H9 (cell line): ENCODE measurements at regions not wholly inside any gene's neighbourhood (a gene's known extent, or its start where the extent isn't known, plus 50 kb on each side); places are given as distances from the start of the nearest gene placed in this dataset.

ENCODE experiments used
- DNase-seq: peaks from one replicate; pipeline ENCODE4 v3.0.0-alpha.2; 2017
- H2AFZ ChIP-seq: one replicate; pipeline ENCODE4 v1.6.1; 2013; ENCODE audit warnings: mild to moderate bottlenecking, low read length, control low read depth, moderate library complexity
- H2AK5ac ChIP-seq: 2 replicates; pipeline ENCODE4 v1.6.1; 2013; ENCODE audit warnings: low read length, control low read depth, mixed read lengths; ENCODE audit not compliant: insufficient read length
- H2BK120ac ChIP-seq: one replicate; pipeline ENCODE4 v1.6.1; 2013; ENCODE audit warnings: low read depth, mild to moderate bottlenecking, low read length, control low read depth, inconsistent platforms; ENCODE audit not compliant: poor library complexity, severe bottlenecking
- H2BK12ac ChIP-seq: 2 replicates; pipeline ENCODE4 v1.6.1; 2013; ENCODE audit warnings: low read length, control low read depth, mixed read lengths, low read depth; ENCODE audit not compliant: insufficient read length
- H2BK15ac ChIP-seq: 2 replicates; pipeline ENCODE4 v1.6.1; 2013; ENCODE audit warnings: low read depth, low read length, control low read depth
- H2BK20ac ChIP-seq: one replicate; pipeline ENCODE4 v1.6.1; 2013; ENCODE audit warnings: low read depth, mild to moderate bottlenecking, low read length, control low read depth, inconsistent platforms; ENCODE audit not compliant: poor library complexity, severe bottlenecking
- H2BK5ac ChIP-seq: 2 replicates; pipeline ENCODE4 v1.6.1; 2013; ENCODE audit warnings: low read length, control low read depth, mixed read lengths; ENCODE audit not compliant: insufficient read length
- H3K14ac ChIP-seq: 2 replicates; pipeline ENCODE4 v1.6.1; 2013; ENCODE audit warnings: low read length, control low read depth; ENCODE audit not compliant: insufficient read depth
- H3K18ac ChIP-seq: 2 replicates; pipeline ENCODE4 v1.6.1; 2013; ENCODE audit warnings: low read depth, mild to moderate bottlenecking, mixed read lengths, low read length, control low read depth; ENCODE audit not compliant: insufficient read length
- H3K23ac ChIP-seq: 2 replicates; pipeline ENCODE4 v1.6.1; 2013; ENCODE audit warnings: low read length, control low read depth, mixed read lengths, low read depth; ENCODE audit not compliant: insufficient read length
- H3K23me2 ChIP-seq: 2 replicates; pipeline ENCODE4 v1.6.1; 2013; ENCODE audit warnings: low read depth, mild to moderate bottlenecking, mixed read lengths, low read length, control low read depth; ENCODE audit not compliant: insufficient read length, poor library complexity, severe bottlenecking
- H3K27ac ChIP-seq: 2 replicates; pipeline ENCODE4 v1.5.1; 2013; ENCODE audit warnings: low read length, control low read depth, mixed read lengths, low read depth; ENCODE audit not compliant: insufficient read length
- H3K27me3 ChIP-seq: 2 replicates; pipeline ENCODE4 v1.6.1; 2013; ENCODE audit warnings: low read length, control low read depth, inconsistent platforms; ENCODE audit not compliant: insufficient read depth
- H3K4ac ChIP-seq: 2 replicates; pipeline ENCODE4 v1.6.1; 2013; ENCODE audit warnings: low read depth, mild to moderate bottlenecking, control low read depth, inconsistent platforms, low read length, moderate library complexity
- H3K4me1 ChIP-seq: 2 replicates; pipeline ENCODE4 v1.6.1; 2013; ENCODE audit warnings: low read length, control low read depth, inconsistent platforms; ENCODE audit not compliant: insufficient read depth
- H3K4me2 ChIP-seq: 2 replicates; pipeline ENCODE4 v1.6.1; 2013; ENCODE audit warnings: low read length, control low read depth, mixed read lengths; ENCODE audit not compliant: insufficient read length, insufficient read depth
- H3K56ac ChIP-seq: 2 replicates; pipeline ENCODE4 v1.6.1; 2013; ENCODE audit warnings: low read depth, mild to moderate bottlenecking, mixed read lengths, low read length, control low read depth; ENCODE audit not compliant: insufficient read length
- H3K79me1 ChIP-seq: 2 replicates; pipeline ENCODE4 v1.6.1; 2013; ENCODE audit warnings: low read depth, mild to moderate bottlenecking, moderate library complexity, low read length, control low read depth, inconsistent platforms; ENCODE audit not compliant: insufficient read depth, poor library complexity, severe bottlenecking
- H3K79me2 ChIP-seq: 2 replicates; pipeline ENCODE4 v1.6.1; 2013; ENCODE audit warnings: low read length, control low read depth, inconsistent platforms; ENCODE audit not compliant: insufficient read depth
- H3K9ac ChIP-seq: 2 replicates; pipeline ENCODE4 v1.6.1; 2013; ENCODE audit warnings: low read length, control low read depth, mixed read lengths; ENCODE audit not compliant: insufficient read length; ENCODE audit errors: extremely low read depth
- H3K9me3 ChIP-seq: one replicate; pipeline ENCODE4 v1.6.1; 2013; ENCODE audit warnings: low read depth, low read length, inconsistent platforms; ENCODE audit not compliant: control insufficient read depth
- H3T11ph ChIP-seq: one replicate; pipeline ENCODE4 v1.6.1; 2013; ENCODE audit warnings: mild to moderate bottlenecking, low read length, control low read depth, inconsistent platforms
- H4K20me1 ChIP-seq: one replicate; pipeline ENCODE4 v1.6.1; 2013; ENCODE audit not compliant: control insufficient read depth, insufficient read length, insufficient read depth
- H4K5ac ChIP-seq: 2 replicates; pipeline ENCODE4 v1.6.1; 2013; ENCODE audit warnings: low read depth, mild to moderate bottlenecking, mixed read lengths, low read length, control low read depth; ENCODE audit not compliant: insufficient read length
- H4K8ac ChIP-seq: replicated peaks from 2 replicates; pipeline ENCODE4 v1.6.1; 2013; ENCODE audit warnings: low read length, control low read depth, mixed read lengths, low read depth; ENCODE audit not compliant: insufficient read length
- H4K91ac ChIP-seq: 2 replicates; pipeline ENCODE4 v1.6.1; 2013; ENCODE audit warnings: low read depth, mild to moderate bottlenecking, moderate library complexity, mixed read lengths, low read length, control low read depth; ENCODE audit not compliant: insufficient read length
- H3K27ac Mint-ChIP-seq, 3 experiments: 2 replicates in 2 of 3; 3 replicates in 1 of 3; pipeline ENCODE4 v1.8.0; 2020 to 2021; ENCODE audit warnings: mixed read lengths in 3 of 3, mild to moderate bottlenecking in 1 of 3, moderate library complexity in 1 of 3
- H3K27me3 Mint-ChIP-seq: 2 replicates; pipeline ENCODE4 v1.8.0; 2021; ENCODE audit warnings: low read depth, mild to moderate bottlenecking, moderate library complexity, mixed read lengths
- H3K36me3 Mint-ChIP-seq, 3 experiments: 2 replicates in 2 of 3; 3 replicates in 1 of 3; pipeline ENCODE4 v1.8.0; 2020 to 2021; ENCODE audit warnings: low read depth in 3 of 3, mixed read lengths in 3 of 3; ENCODE audit not compliant: insufficient read depth in 1 of 3
- H3K4me1 Mint-ChIP-seq, 2 experiments: 2 replicates each; pipeline ENCODE4 v1.8.0; 2020; ENCODE audit warnings: mixed read lengths in 2 of 2
- H3K4me3 Mint-ChIP-seq, 2 experiments: 2 replicates in 1 of 2; 3 replicates in 1 of 2; pipeline ENCODE4 v1.8.0; 2020 to 2021; ENCODE audit warnings: mild to moderate bottlenecking in 2 of 2, mixed read lengths in 2 of 2, moderate library complexity in 1 of 2
- H3K9me3 Mint-ChIP-seq, 2 experiments: 2 replicates in 1 of 2; 3 replicates in 1 of 2; pipeline ENCODE4 v1.8.0; 2020; ENCODE audit warnings: mild to moderate bottlenecking in 2 of 2, mixed read lengths in 2 of 2, moderate library complexity in 1 of 2
- CTCF ChIP-seq: fragments of 200-600 bp; sonication (generic); conservative IDR thresholded peaks from 3 replicates; pipeline ENCODE4 v1.8.0; 2021; ENCODE audit warnings: antibody characterized with exemption, mild to moderate bottlenecking
- WGBS: extraction: QIAGEN DNeasy Blood & Tissue Kit; methylation state at CpG from one replicate; pipeline ENCODE4 v1.1.7; 2013; ENCODE audit warnings: missing lambda C conversion rate, low lambda C conversion rate, mixed read lengths; ENCODE audit not compliant: insufficient read length; ENCODE audit errors: extremely low coverage; 5-methylcytosine and 5-hydroxymethylcytosine counted together

GRCh38 chr17:77466140-77466539, 325.4 kb downstream of the SEC14L1 start:
- no peak overlapping the region for H2BK15ac ChIP-seq
- no peak overlapping the region for H3K27ac ChIP-seq
- Mint-ChIP-seq H3K36me3 (peaks cover 19 to 41% (median 39%) of the 10 kb centered on the region in 3 experiments), H3K4me1 (peaks cover 60 to 68% of the 10 kb centered on the region in 2 experiments), H3K27me3 (no peaks in the 10 kb centered on the region), H3K27ac (peak overlapping the region; percentile 98 to 100 (median 99)), H3K4me3 (peak overlapping the region; percentile 71 to 84), H3K9me3 (no peaks in the 10 kb centered on the region; a peak in 2 of 5 replicates)
- no peak overlapping the region for H3T11ph ChIP-seq
- H3K14ac ChIP-seq = no peak overlapping the region
- H2AFZ ChIP-seq = no peak overlapping the region
- no peak overlapping the region for H2BK120ac ChIP-seq
- no peak overlapping the region for H4K8ac ChIP-seq
- no peak overlapping the region for H3K18ac ChIP-seq
- H3K23ac ChIP-seq = no peak overlapping the region
- no peak overlapping the region for H2BK20ac ChIP-seq
- no peaks in the 10 kb centered on the region for H3K9me3 ChIP-seq
- no peaks in the 10 kb centered on the region for H3K23me2 ChIP-seq
- DNase-seq = peak; percentile 96
- TF ChIP-seq CTCF = no peak
- H3K79me1 ChIP-seq = peaks cover 4% of the 10 kb centered on the region
- H3K27me3 ChIP-seq = no peaks in the 10 kb centered on the region
- H3K79me2 ChIP-seq = peaks cover 24% of the 10 kb centered on the region; the same call in 1 of the 2 replicates
- H3K56ac ChIP-seq = no peak overlapping the region
- H4K5ac ChIP-seq = no peak overlapping the region
- H2AK5ac ChIP-seq = no peak overlapping the region
- no peak overlapping the region for H4K91ac ChIP-seq
- no peak overlapping the region for H2BK12ac ChIP-seq
- no peak overlapping the region for H3K4ac ChIP-seq
- no peaks in the 10 kb centered on the region for H4K20me1 ChIP-seq
- H3K9ac ChIP-seq = no peak overlapping the region
- peak overlapping the region; percentile 50 for H3K4me2 ChIP-seq
- peaks cover 12% of the 10 kb centered on the region; the same call in 1 of the 2 replicates for H3K4me1 ChIP-seq
- WGBS = no CpG with 5 or more reads among the region's 13 CpGs
- H2BK5ac ChIP-seq = no peak overlapping the region
